Caco-2 (cell line): ENCODE measurements at regions not wholly inside any gene's neighbourhood (a gene's known extent, or its start where the extent isn't known, plus 50 kb on each side); places are given as distances from the start of the nearest gene placed in this dataset.

Experiments used
- BruUV-seq: library from RNA; stranded (reverse); fragments of 400-500 nt; replicated peaks from 2 replicates; lab custom pipeline; 2021; lab: Mats Ljungman, UMichigan
- CTCF ChIA-PET: fragments of 300-600 bp; sonication (Branson Sonifier 250); formaldehyde crosslinking; loops from one replicate; lab custom pipeline; 2022; ENCODE audit warnings: antibody characterized with exemption; lab: Charles Lee
- POLR2A ChIA-PET: fragments of 300-600 bp; sonication (Branson Sonifier 250); formaldehyde crosslinking; loops from one replicate; lab custom pipeline; 2022; ENCODE audit warnings: antibody characterized with exemption; lab: Charles Lee
- DNase-seq, 2 experiments: peaks; one replicate each; pipeline versions ENCODE4 v3.0.0 to v3.0.0-alpha.2; 2020 to 2022
- H3K27me3 ChIP-seq: replicated peaks from 2 replicates; pipeline ENCODE4 v1.6.0; 2011; ENCODE audit warnings: low read length; ENCODE audit not compliant: control insufficient read depth, insufficient read depth
- H3K36me3 ChIP-seq: 2 replicates; pipeline ENCODE4 v1.5.1; 2011; ENCODE audit warnings: low read length; ENCODE audit not compliant: control insufficient read depth, insufficient read depth
- H3K4me1 ChIP-seq: fragments of 250-450 bp; sonication (Bioruptor Pico); 2 replicates; pipeline ENCODE4 v1.5.1; 2020; ENCODE audit warnings: mild to moderate bottlenecking
- H3K4me3 ChIP-seq: 2 replicates; pipeline ENCODE4 v1.5.1; 2011; ENCODE audit warnings: low read depth, mild to moderate bottlenecking, control low read depth, low read length
- H3K9me3 ChIP-seq: fragments of 250-450 bp; sonication (Bioruptor Pico); 2 replicates; pipeline ENCODE4 v1.5.1; 2020; ENCODE audit warnings: mild to moderate bottlenecking, moderate library complexity
- H3K27ac Mint-ChIP-seq: one replicate; pipeline ENCODE4 v1.8.0; 2022; ENCODE audit warnings: mixed read lengths; ENCODE audit not compliant: unreplicated experiment
- H3K27me3 Mint-ChIP-seq: one replicate; pipeline ENCODE4 v1.8.0; 2022; ENCODE audit warnings: mixed read lengths; ENCODE audit not compliant: insufficient read depth, unreplicated experiment
- H3K36me3 Mint-ChIP-seq: one replicate; pipeline ENCODE4 v1.8.0; 2022; ENCODE audit warnings: mild to moderate bottlenecking, mixed read lengths; ENCODE audit not compliant: insufficient read depth, unreplicated experiment
- H3K4me1 Mint-ChIP-seq: one replicate; pipeline ENCODE4 v1.8.0; 2022; ENCODE audit warnings: low read depth, mixed read lengths; ENCODE audit not compliant: unreplicated experiment
- H3K4me3 Mint-ChIP-seq: one replicate; pipeline ENCODE4 v1.8.0; 2022; ENCODE audit warnings: mild to moderate bottlenecking, moderate library complexity, mixed read lengths; ENCODE audit not compliant: unreplicated experiment
- H3K9me3 Mint-ChIP-seq: one replicate; pipeline ENCODE4 v1.8.0; 2022; ENCODE audit warnings: mixed read lengths; ENCODE audit not compliant: unreplicated experiment
- CTCF ChIP-seq, 2 experiments: fragments of 200-600 bp in 1 of 2; IDR thresholded peaks; 1 replicate in 1 of 2; 2 replicates in 1 of 2; pipeline versions ENCODE4 v1.5.1 to v1.8.0; 2011 to 2022; ENCODE audit warnings: antibody characterized with exemption in 1 of 2, control low read depth in 1 of 2, inconsistent platforms in 1 of 2, low read depth in 1 of 2, low read length in 1 of 2, mild to moderate bottlenecking in 1 of 2, moderate library complexity in 1 of 2; ENCODE audit not compliant: insufficient read depth in 1 of 2, severe bottlenecking in 1 of 2, unreplicated experiment in 1 of 2
- intact Hi-C: fragments of 100-400 bp; cut with micrococcal nuclease; formaldehyde crosslinking; loops from one replicate; pipeline ENCODE4 v1.10.0; 2022; ENCODE audit not compliant: unreplicated experiment

GRCh38 chr5:82359272-82359671 is 81.1 kb upstream of the RPS23 start:
- no TSS peak for BruUV-seq
- intact Hi-C loops: loop anchor here (2.0 kb wide), 1 partner anchor 46 kb away; no protein-coding TSS in a partner anchor
- Mint-ChIP-seq H3K9me3 (no peaks in the 10 kb centered on the region), H3K27ac (no peak overlapping the region), H3K4me1 (no peaks in the 10 kb centered on the region), H3K4me3 (no peak overlapping the region), H3K36me3 (no peaks in the 10 kb centered on the region), H3K27me3 (no peaks in the 10 kb centered on the region)
- Histone ChIP-seq H3K36me3 (no peaks in the 10 kb centered on the region), H3K27me3 (no peaks in the 10 kb centered on the region), H3K4me1 (no peaks in the 10 kb centered on the region), H3K9me3 (no peaks in the 10 kb centered on the region), H3K4me3 (no peak overlapping the region)
- no peak for TF ChIP-seq CTCF (IDR thresholded peaks at IDR 0.05; ENCODE audit: insufficient read depth in 1 of 2, low read depth in 1 of 2, low read length in 1 of 2, severe bottlenecking in 1 of 2, unreplicated experiment in 1 of 2)
- no peak for DNase-seq
- POLR2A ChIA-PET: no interaction called here
- CTCF ChIA-PET: no interaction called here

- H3K27me3 Mint-ChIP-seq: no peaks in the 10 kb centered on the region
- no peaks in the 10 kb centered on the region for H3K4me1 Mint-ChIP-seq
- no peak overlapping the region for H3K27ac Mint-ChIP-seq
- CTCF ChIA-PET: no interaction called here
- TF ChIP-seq CTCF (IDR thresholded peaks at IDR 0.05; ENCODE audit: insufficient read depth in 1 of 2, low read depth in 1 of 2, low read length in 1 of 2, severe bottlenecking in 1 of 2, unreplicated experiment in 1 of 2): no peak
- H3K4me3 Mint-ChIP-seq: no peak overlapping the region
- H3K36me3 Mint-ChIP-seq: no peaks in the 10 kb centered on the region
- no peaks in the 10 kb centered on the region for H3K9me3 Mint-ChIP-seq
- DNase-seq: no peak
- intact Hi-C loops: loop anchor here (2.0 kb wide), 1 partner anchor 46 kb away; no protein-coding TSS in a partner anchor
- Histone ChIP-seq H3K9me3 (no peaks in the 10 kb centered on the region), H3K4me3 (no peak overlapping the region), H3K27me3 (no peaks in the 10 kb centered on the region), H3K4me1 (no peaks in the 10 kb centered on the region), H3K36me3 (no peaks in the 10 kb centered on the region)
- POLR2A ChIA-PET: no interaction called here
- BruUV-seq: no TSS peak
Observed at GRCh38 chr5:82358457-82358856, 80.3 kb upstream of the RPS23 start.

- Mint-ChIP-seq H3K27me3 (no peaks in the 10 kb centered on the region), H3K36me3 (no peaks in the 10 kb centered on the region), H3K4me3 (no peak overlapping the region), H3K27ac (no peak overlapping the region), H3K4me1 (peaks cover 8% of the 10 kb centered on the region), H3K9me3 (no peaks in the 10 kb centered on the region)
- Histone ChIP-seq H3K36me3 (no peaks in the 10 kb centered on the region), H3K4me3 (no peak overlapping the region), H3K9me3 (no peaks in the 10 kb centered on the region), H3K27me3 (no peaks in the 10 kb centered on the region), H3K4me1 (no peaks in the 10 kb centered on the region)
- intact Hi-C loops: no loop called here
- BruUV-seq: no TSS peak
- CTCF ChIA-PET: no interaction called here
- no peak for TF ChIP-seq CTCF (IDR thresholded peaks at IDR 0.05; ENCODE audit: insufficient read depth in 1 of 2, low read depth in 1 of 2, low read length in 1 of 2, severe bottlenecking in 1 of 2, unreplicated experiment in 1 of 2)
- DNase-seq: no peak
- POLR2A ChIA-PET: no interaction called here
Observed at GRCh38 chr5:82356808-82357671, 78.9 kb upstream of the RPS23 start.
